ENCODE measurements at regions not wholly inside any gene's neighbourhood (a gene's known extent, or its start where the extent isn't known, plus 50 kb on each side); places are given as distances from the start of the nearest gene placed in this dataset.

GRCh38 chr5:163772241-163772640, 266.8 kb downstream of the MAT2B start:
- no peak overlapping the region for H3K4me3 ChIP-seq (ENCODE audit: low read depth, low read length)

GRCh38 chr5:163772644-163773043, 267.2 kb downstream of the MAT2B start:
- H3K4me3 ChIP-seq (ENCODE audit: low read depth, low read length): no peak overlapping the region

GRCh38 chr5:163773226-163773625, 267.8 kb downstream of the MAT2B start:
- H3K4me3 ChIP-seq (ENCODE audit: low read depth, low read length): no peak overlapping the region

- H3K4me3 ChIP-seq (ENCODE audit: low read depth, low read length): no peak overlapping the region
Observed at GRCh38 chr5:163789870-163790269, 284.5 kb downstream of the MAT2B start.

GRCh38 chr5:163790497-163790896, 285.1 kb downstream of the MAT2B start:
- no peak overlapping the region for H3K4me3 ChIP-seq (ENCODE audit: low read depth, low read length)

GRCh38 chr5:163794993-163795392, 289.6 kb downstream of the MAT2B start:
- no peak overlapping the region for H3K4me3 ChIP-seq (ENCODE audit: low read depth, low read length)

- H3K4me3 ChIP-seq (ENCODE audit: low read depth, low read length): no peak overlapping the region
Observed at GRCh38 chr5:163807781-163808180, 302.4 kb downstream of the MAT2B start.

GRCh38 chr5:163809473-163809872, 304.1 kb downstream of the MAT2B start:
- H3K4me3 ChIP-seq (ENCODE audit: low read depth, low read length): no peak overlapping the region

- H3K4me3 ChIP-seq (ENCODE audit: low read depth, low read length): no peak overlapping the region
Observed at GRCh38 chr5:163813900-163814299, 308.5 kb downstream of the MAT2B start.

- no peak overlapping the region for H3K4me3 ChIP-seq (ENCODE audit: low read depth, low read length)
Observed at GRCh38 chr5:163815240-163815791, 309.9 kb downstream of the MAT2B start.

GRCh38 chr5:163821142-163821541, 315.7 kb downstream of the MAT2B start:
- no peak overlapping the region for H3K4me3 ChIP-seq (ENCODE audit: low read depth, low read length)

GRCh38 chr5:163822548-163822947, 317.1 kb downstream of the MAT2B start:
- H3K4me3 ChIP-seq (ENCODE audit: low read depth, low read length): no peak overlapping the region

- H3K4me3 ChIP-seq (ENCODE audit: low read depth, low read length): no peak overlapping the region
Observed at GRCh38 chr5:163825661-163826060, 320.2 kb downstream of the MAT2B start.

- no peak overlapping the region for H3K4me3 ChIP-seq (ENCODE audit: low read depth, low read length)
Observed at GRCh38 chr5:163826201-163826600, 320.8 kb downstream of the MAT2B start.

GRCh38 chr5:163832155-163832554, 326.7 kb downstream of the MAT2B start:
- no peak overlapping the region for H3K4me3 ChIP-seq (ENCODE audit: low read depth, low read length)

- no peak overlapping the region for H3K4me3 ChIP-seq (ENCODE audit: low read depth, low read length)
Observed at GRCh38 chr5:163838738-163839137, 333.3 kb downstream of the MAT2B start.

- H3K4me3 ChIP-seq (ENCODE audit: low read depth, low read length): no peak overlapping the region
Observed at GRCh38 chr5:163846512-163846911, 341.1 kb downstream of the MAT2B start.

GRCh38 chr5:163855754-163856153, 350.3 kb downstream of the MAT2B start:
- no peak overlapping the region for H3K4me3 ChIP-seq (ENCODE audit: low read depth, low read length)

GRCh38 chr5:163861670-163862069, 356.3 kb downstream of the MAT2B start:
- no peak overlapping the region for H3K4me3 ChIP-seq (ENCODE audit: low read depth, low read length)

- no peak overlapping the region for H3K4me3 ChIP-seq (ENCODE audit: low read depth, low read length)
Observed at GRCh38 chr5:163867324-163867723, 361.9 kb downstream of the MAT2B start.

GRCh38 chr5:163867738-163868137, 362.3 kb downstream of the MAT2B start:
- H3K4me3 ChIP-seq (ENCODE audit: low read depth, low read length): no peak overlapping the region

GRCh38 chr5:163869581-163869980, 364.2 kb downstream of the MAT2B start:
- no peak overlapping the region for H3K4me3 ChIP-seq (ENCODE audit: low read depth, low read length)

GRCh38 chr5:163870441-163870840, 365.0 kb downstream of the MAT2B start:
- H3K4me3 ChIP-seq (ENCODE audit: low read depth, low read length): no peak overlapping the region

Data from iPS-11a (cell line).